ENCODE measurements at regions not wholly inside any gene's neighbourhood (a gene's known extent, or its start where the extent isn't known, plus 50 kb on each side); places are given as distances from the start of the nearest gene placed in this dataset.

DNA sequence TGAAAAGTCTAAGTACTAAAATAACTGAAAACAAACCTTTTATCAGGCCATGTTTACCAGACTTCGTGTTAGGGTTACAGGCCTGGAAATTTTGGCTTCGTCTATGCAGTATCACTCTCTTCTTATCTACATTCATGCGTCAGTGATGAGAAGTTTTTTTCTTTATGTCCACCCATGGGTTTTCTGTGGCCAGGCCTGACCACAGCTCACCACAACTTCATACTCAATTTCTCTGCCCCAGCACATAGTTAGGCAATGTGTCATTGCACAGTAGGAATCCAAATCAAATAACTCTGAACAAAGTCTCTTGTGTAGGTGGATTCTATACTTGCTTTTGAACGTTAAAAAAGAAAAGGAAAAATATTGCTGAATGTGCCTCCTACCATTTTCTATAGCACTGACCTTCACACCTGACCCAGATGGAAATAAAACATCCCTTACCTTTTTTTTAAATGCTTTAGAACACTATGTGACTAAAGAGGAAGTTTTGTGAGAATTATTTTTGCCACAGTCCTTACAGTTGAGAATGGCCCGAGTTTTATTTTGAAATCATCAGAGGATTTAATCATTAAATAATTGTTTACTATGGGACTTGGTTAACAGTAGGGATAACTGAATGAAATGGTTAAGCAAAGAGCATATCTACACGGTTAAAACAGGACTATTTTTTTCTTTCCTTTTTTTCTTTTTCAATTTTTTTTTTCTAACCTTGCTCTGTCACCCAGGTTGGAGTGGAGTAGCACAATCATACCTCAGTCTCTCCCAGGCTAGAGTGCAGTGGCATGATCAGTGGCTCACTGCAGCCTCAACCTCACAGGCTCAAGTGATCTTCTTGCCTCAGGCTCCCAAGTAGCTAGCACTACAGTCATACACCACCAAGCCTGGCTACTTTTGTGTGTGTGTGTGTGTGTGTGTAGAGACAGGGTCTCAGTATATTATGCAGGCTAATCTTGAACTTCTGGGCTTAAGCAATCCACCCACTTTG, 1247.0 kb upstream of the ACO1 start:
- Histone ChIP-seq H3K36me3 (no peaks in the 10 kb centered on the region), H3K4me3 (no peak overlapping the region), H3K27ac (no peak overlapping the region), H3K27me3 (replicated peaks; ENCODE audit: insufficient read depth) (no peaks in the 10 kb centered on the region), H3K9me3 (no peaks in the 10 kb centered on the region), H3K4me1 (replicated peaks) (no peaks in the 10 kb centered on the region)
- WGBS, result 67% methylated on average over 6 of the region's 6 CpGs
- intact Hi-C loops (cut with DNase I), result no loop called here
- no peak for DNase-seq (ENCODE audit: low spot score)
- TF ChIP-seq POLR2AphosphoS5 (IDR thresholded peaks at IDR 0.05), result no peak
- TF ChIP-seq CTCF (IDR thresholded peaks at IDR 0.05), result no peak
- no peak for TF ChIP-seq POLR2A (IDR thresholded peaks at IDR 0.05)

DNA sequence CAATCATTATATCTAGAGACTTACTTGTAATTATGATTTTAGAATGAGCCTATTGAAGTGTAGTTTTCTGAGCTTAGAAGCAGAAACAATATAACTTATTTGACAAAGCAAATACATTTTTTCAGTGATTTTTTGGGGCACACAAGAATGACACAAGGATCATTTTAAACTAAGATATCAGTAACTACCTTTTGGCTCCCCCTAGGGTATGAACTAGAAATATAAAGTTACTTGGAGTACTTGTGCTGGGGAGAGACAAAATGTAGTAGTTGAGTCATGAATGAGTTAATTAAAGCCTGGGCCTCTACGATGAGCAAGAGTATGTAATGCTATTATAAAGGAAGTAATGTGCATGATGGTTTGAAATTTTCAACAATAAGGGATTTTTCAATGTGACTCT, 1244.1 kb upstream of the ACO1 start:
- Histone ChIP-seq H3K27me3 (replicated peaks; ENCODE audit: insufficient read depth) (no peaks in the 10 kb centered on the region), H3K9me3 (no peaks in the 10 kb centered on the region), H3K4me3 (no peak overlapping the region), H3K27ac (no peak overlapping the region), H3K4me1 (replicated peaks) (no peaks in the 10 kb centered on the region), H3K36me3 (no peaks in the 10 kb centered on the region)
- DNase-seq (ENCODE audit: low spot score), result no peak
- intact Hi-C loops (cut with DNase I), result no loop called here
- WGBS, result 22% methylated on average over 1 of the region's 1 CpG
- TF ChIP-seq POLR2A (IDR thresholded peaks at IDR 0.05) (no peak), CTCF (IDR thresholded peaks at IDR 0.05) (peak in 1 of 4 experiments; percentile 5), POLR2AphosphoS5 (IDR thresholded peaks at IDR 0.05) (no peak)

GRCh38 chr9:31142456-31142855, 1242.0 kb upstream of the ACO1 start:
- Histone ChIP-seq H3K4me1 (replicated peaks) (no peaks in the 10 kb centered on the region), H3K9me3 (no peaks in the 10 kb centered on the region), H3K4me3 (no peak overlapping the region), H3K36me3 (no peaks in the 10 kb centered on the region), H3K27me3 (replicated peaks; ENCODE audit: insufficient read depth) (no peaks in the 10 kb centered on the region), H3K27ac (no peak overlapping the region)
- no peak for DNase-seq (ENCODE audit: low spot score)
- intact Hi-C loops (cut with DNase I), result no loop called here
- 33% methylated on average over 3 of the region's 3 CpGs for WGBS
- TF ChIP-seq POLR2AphosphoS5 (IDR thresholded peaks at IDR 0.05), result no peak
- no peak for TF ChIP-seq POLR2A (IDR thresholded peaks at IDR 0.05)
- no peak for TF ChIP-seq CTCF (IDR thresholded peaks at IDR 0.05)

GRCh38 chr9:31144614-31145013, 1239.8 kb upstream of the ACO1 start:
- no peaks in the 10 kb centered on the region for H3K4me1 ChIP-seq (replicated peaks)
- TF ChIP-seq CTCF (IDR thresholded peaks at IDR 0.05) (no peak), POLR2AphosphoS5 (IDR thresholded peaks at IDR 0.05) (no peak), POLR2A (IDR thresholded peaks at IDR 0.05) (no peak)
- no peaks in the 10 kb centered on the region for H3K36me3 ChIP-seq
- 87% methylated on average over 3 of the region's 3 CpGs for WGBS
- H3K27ac ChIP-seq, result no peak overlapping the region
- DNase-seq (ENCODE audit: low spot score), result no peak
- intact Hi-C loops (cut with DNase I), result no loop called here
- no peaks in the 10 kb centered on the region for H3K27me3 ChIP-seq (replicated peaks; ENCODE audit: insufficient read depth)
- no peak overlapping the region for H3K4me3 ChIP-seq
- H3K9me3 ChIP-seq, result no peaks in the 10 kb centered on the region

Data from prostate gland (tissue), 2 donors.